ENCODE measurements at regions not wholly inside any gene's neighbourhood (a gene's known extent, or its start where the extent isn't known, plus 50 kb on each side); places are given as distances from the start of the nearest gene placed in this dataset.

DNA sequence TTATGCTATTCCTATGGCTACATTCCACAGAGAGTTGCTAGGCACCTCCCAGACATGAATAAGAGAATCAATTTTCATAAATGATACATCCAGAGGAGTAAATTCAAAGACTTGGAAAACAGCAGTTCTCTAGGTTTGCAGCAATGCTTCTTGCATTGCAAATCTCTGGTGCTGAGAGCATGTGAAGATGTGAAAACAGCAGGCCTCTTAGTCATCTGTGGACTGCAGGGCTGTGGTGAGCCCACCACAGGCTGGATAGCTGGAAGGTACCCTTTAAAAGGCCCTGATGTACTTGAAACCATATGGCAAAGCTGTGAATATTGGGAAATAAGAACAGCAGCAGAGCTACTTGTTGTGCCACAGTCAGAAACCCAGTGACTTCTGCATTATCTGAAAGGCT is 2135.9 kb downstream of the ARAP2 start:
- intact Hi-C loops (cut with DNase I): no loop called here
- DNase-seq: no peak

- no peak for DNase-seq
- intact Hi-C loops (cut with DNase I): no loop called here
Measured at GRCh38 chr4:34112573-34112972, 2131.7 kb downstream of the ARAP2 start.

- DNase-seq: no peak
Measured at GRCh38 chr4:34138385-34138784, 2105.9 kb downstream of the ARAP2 start.

DNA sequence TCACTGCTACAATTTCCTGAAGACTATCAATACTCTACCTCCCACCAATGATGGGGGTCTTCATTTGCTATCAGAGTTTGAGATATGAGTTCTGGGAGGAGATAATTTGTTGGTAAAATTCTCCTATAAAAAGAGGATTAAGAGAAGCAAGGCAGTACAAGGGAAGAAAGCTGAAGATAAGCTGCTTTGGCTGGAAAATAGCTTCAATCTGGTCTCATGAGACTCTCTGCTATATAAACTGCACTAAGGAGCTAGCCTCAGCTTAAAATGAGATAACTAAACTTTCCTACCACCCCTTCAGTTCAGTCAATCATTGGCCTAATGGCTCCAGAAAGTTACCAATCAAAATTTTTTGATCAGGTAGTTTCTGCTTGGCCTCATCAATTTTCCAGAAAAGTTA is 2105.0 kb downstream of the ARAP2 start:
- intact Hi-C loops (cut with DNase I): no loop called here
- DNase-seq: no peak

More at GRCh38 chr4:34138385-34138784, 2105.9 kb downstream of the ARAP2 start:
- intact Hi-C loops (cut with DNase I): no loop called here

DNA sequence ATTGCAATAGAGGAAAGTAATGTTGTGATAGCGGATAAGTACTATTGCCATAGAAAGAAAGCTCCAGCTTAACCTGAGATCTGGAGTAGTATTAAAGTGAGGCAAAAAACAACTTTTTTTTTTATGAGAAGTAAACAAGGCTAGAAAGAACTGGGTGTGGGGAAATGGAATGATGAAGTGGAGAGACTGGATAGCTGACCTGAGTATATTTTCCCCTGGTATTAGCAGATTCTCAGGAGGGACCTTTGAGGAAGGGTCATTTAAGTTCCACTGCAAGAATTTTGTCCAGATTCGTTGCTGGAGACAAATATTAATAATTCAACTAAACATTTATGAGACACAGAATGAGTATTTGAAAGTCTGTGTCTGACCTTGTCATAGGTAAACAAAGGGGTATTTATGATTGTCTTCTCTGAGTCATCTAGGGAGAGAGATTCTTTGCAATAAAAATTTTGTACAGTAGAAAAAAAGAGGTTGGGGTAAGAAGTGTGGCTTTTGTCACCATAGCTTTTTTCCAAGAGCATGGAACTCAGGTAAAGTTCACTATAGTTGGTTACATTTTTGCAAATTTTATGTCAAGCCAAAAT is 2095.9 kb downstream of the ARAP2 start:
- no peak for DNase-seq
- intact Hi-C loops (cut with DNase I): no loop called here

DNA sequence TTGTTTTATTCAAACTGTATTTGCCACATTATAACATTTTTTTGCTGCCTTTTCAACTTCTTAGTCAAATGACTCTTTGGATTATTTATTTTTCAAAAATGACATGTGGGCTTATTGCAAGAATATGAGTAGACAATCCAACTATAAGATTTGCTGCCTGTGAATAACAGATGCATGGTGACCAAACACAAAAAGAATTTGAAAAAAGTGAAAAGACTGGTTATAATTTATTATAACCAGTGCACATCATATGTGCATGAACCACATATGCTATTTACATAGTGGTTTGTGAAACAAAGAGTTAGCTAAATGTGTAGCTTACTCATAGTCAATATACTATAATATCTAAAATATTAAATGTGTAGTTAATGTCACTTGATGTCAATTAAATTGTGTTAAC is 2086.8 kb downstream of the ARAP2 start:
- no peak for DNase-seq
- intact Hi-C loops (cut with DNase I): no loop called here

DNA sequence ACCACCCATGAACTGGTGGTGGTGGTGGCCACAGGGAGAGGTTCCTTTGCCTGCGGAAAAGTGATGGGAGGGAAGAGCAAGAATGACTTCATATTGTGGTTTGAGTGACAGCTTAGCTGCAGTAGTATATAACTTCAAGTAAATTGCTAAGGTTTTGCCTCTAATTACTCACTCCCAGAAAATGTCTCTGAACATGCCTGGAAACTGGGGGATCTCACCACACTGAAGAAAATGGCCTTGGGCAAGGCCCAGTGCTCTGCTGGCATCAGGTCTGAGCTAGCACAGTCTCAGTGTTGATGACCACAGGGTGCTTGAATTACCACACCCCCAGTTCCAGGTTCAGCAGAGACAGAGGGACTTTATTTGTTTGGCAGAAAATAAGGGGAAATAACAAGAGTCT is 2085.4 kb downstream of the ARAP2 start:
- intact Hi-C loops (cut with DNase I): no loop called here
- no peak for DNase-seq

- no peak for DNase-seq
- intact Hi-C loops (cut with DNase I): no loop called here
Measured at GRCh38 chr4:34170946-34171345, 2073.4 kb downstream of the ARAP2 start.

DNA sequence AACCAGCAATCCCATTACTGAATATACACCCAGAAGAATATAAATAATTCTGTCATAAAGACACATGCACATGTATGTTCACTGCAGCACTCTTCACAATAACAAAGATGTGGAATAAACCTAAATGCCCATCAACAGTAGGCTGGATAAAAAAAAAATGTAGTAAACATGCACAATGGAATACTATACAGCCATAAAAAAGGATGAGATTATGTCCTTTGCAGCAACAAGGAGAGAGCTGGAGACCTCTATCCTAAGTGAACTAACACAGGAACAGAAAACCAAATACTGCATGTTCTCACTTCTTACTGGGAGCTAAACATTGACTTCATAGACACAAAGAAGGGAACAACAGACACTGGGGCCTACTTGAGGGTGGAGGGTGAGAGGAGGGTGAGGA is 2067.7 kb downstream of the ARAP2 start:
- intact Hi-C loops (cut with DNase I): no loop called here
- DNase-seq: no peak

- no peak for DNase-seq
- intact Hi-C loops (cut with DNase I): no loop called here
Measured at GRCh38 chr4:34178476-34178875, 2065.8 kb downstream of the ARAP2 start.

GRCh38 chr4:34181311-34181841 is 2062.9 kb downstream of the ARAP2 start:
- intact Hi-C loops (cut with DNase I): no loop called here
- no peak for DNase-seq

- intact Hi-C loops (cut with DNase I): no loop called here
- DNase-seq: no peak
Measured at GRCh38 chr4:34181891-34182290, 2062.4 kb downstream of the ARAP2 start.

DNA sequence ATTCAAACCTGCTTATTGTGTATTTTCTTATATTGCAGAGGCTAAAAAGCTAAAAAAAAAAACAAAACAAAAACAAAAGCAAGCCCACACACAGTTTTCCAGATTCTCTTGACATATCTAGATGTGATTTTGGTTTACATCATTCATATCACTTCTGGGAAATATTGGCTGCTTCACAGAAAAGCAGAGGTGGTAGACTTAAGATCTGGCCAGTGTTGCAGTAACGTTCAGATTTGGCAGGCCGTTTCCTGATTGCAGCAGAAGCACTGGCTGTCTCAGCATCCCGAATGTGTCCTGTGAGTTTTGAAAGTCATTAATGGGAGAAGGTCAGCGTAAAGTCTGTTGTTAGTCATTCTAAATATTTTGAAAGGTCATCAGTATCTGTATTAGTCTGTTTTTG is 2062.0 kb downstream of the ARAP2 start:
- intact Hi-C loops (cut with DNase I): no loop called here
- no peak for DNase-seq

- no peak for DNase-seq
- intact Hi-C loops (cut with DNase I): no loop called here
Measured at GRCh38 chr4:34183926-34184325, 2060.4 kb downstream of the ARAP2 start.

GRCh38 chr4:34187056-34187455 is 2057.3 kb downstream of the ARAP2 start:
- no peak for DNase-seq
- intact Hi-C loops (cut with DNase I): no loop called here

DNA sequence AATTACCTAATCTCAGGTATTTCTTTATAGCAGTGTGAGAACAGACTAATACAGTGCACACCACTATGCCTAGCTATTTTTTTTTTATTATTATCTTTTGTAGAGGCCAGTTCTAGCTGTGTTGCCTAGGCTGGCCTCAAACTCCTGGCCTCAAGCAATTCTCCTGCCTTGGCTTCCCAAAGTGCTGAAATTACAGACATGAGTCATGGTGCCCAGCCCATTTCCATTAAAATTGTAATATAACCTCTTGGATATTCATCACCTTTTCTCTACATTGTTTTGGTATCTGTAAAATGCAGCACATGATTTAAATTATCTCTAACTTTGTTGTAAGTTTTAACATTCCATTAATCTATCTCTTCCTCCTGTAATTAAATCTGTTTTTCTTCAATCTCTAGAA is 2052.9 kb downstream of the ARAP2 start:
- intact Hi-C loops (cut with DNase I): no loop called here
- DNase-seq: no peak

- DNase-seq: no peak
- intact Hi-C loops (cut with DNase I): no loop called here
Measured at GRCh38 chr4:34193451-34194154, 2050.7 kb downstream of the ARAP2 start.

DNA sequence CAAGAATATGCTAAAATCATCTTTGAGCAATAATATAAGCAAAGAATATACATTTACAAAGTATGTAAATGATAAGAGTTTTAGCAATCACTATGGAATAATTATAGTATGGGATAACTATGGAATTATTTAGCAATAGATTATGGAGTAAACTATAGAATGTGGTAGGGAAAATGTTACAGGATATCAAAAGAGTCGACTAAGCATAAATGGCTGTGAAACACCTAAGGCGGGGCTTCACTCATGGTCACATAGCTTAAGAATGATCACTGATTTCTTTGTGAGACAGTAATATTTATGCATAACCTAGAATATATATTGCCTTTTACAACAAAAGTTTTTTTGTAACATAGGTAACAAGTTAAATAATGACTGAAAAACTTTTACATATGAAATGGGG is 2049.7 kb downstream of the ARAP2 start:
- intact Hi-C loops (cut with DNase I): no loop called here
- DNase-seq: no peak

GRCh38 chr4:34196375-34196774 is 2047.9 kb downstream of the ARAP2 start:
- no peak for DNase-seq
- intact Hi-C loops (cut with DNase I): no loop called here

DNA sequence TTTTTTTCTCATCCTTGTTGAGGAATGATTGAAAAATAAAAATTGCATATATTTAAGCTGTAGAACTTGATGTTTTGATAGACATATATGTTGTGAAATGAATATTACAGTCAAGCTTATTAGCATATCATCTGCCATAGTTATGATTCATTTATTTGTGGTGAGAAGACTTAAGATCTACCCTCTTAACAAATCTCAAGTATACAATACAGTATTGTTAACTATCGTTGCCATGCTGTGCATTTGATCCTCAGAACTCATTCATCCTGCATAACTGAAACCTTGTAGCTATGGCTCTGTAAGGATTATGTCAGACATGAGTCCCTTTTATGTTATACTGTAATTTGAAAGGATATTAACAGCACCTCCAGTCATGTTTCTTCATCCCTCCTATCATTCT is 2045.3 kb downstream of the ARAP2 start:
- intact Hi-C loops (cut with DNase I): no loop called here
- DNase-seq: no peak

GRCh38 chr4:34200535-34200934 is 2043.8 kb downstream of the ARAP2 start:
- intact Hi-C loops (cut with DNase I): no loop called here

More at GRCh38 chr4:34200535-34200934, 2043.8 kb downstream of the ARAP2 start:
- DNase-seq: no peak
